Right lung (tissue), 2 donors: ENCODE measurements at regions not wholly inside any gene's neighbourhood (a gene's known extent, or its start where the extent isn't known, plus 50 kb on each side); places are given as distances from the start of the nearest gene placed in this dataset.

Source experiments
- DNase-seq, 2 donors: peaks; one replicate each; pipeline ENCODE4 v3.0.0-alpha.2; 2013

DNA sequence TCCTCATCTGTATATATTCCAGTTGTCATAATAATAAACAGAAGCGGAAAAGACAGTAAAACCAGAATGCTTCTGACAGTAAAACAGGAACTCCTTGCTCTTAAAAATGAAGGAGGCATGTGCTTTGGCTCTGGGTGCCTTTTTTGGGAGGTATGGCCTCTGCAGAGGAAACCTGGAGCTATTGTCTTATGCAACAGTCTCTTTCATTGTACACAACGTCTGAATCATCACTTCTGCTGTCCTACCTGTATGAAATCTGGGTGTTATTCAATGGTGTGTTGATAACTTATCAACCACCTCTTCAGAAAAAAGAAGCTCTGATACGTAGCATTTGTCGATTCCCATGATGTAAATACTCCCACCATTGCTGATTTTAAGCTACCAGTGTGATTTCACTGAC is 64.8 kb downstream of the CDCA7 start:
- DNase-seq: no peak

DNA sequence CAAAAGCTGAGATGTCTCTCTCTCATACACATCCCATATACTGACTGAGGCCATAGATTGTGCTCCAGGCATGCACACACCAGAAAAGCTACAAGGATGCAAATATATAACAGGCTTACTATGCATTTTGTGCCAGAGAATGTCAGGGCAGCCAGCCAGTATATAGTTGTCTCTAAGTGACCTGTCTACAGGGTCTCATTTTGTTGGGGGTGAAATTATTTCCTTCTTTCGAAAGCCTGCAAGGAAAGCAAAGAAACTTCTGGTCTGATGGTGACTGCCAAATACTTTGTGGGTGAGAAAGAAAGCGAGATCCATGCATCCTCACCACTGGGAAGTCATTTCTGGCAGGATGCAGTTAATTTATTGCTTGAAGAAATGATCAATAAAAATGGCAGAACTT is 70.2 kb downstream of the CDCA7 start:
- DNase-seq: peak in 1 of 2 donors; percentile 9

DNA sequence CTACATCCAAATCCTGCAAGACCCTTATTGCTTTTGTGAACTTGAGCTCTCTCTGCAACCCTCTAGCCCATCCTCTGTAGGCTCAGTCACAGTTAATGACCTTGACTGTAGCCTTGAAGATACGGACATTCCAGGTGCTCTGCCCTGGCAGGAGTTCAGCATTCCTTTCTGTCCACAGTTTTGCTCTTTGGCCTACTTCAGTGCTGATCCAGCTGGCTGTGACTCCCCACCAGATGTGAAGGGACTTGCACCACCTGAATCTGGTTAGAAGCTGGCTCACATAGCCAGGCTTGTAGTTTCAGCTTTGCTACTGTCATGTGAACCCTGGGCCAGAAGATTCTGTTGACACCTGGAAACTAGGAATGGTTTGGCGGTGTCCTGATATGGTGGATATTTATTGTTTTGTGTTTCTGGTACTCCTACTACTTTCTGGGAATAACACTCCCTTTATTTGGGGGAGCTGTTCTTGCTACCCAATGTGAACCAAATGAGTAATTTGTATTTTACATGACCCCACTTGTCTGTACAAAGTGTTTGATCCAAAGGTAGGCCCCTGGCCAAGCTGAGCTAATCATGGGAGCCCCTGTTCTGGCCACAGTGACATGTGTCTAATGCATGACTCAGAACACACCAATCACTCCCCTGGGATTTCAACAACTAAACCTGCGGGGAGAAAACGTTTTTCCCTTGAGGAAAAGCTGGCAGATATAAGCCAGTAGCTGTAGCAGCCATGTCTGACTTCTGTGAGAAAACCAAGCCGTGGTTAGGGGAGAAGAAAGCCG is 73.4 kb downstream of the CDCA7 start:
- DNase-seq: no peak

DNA sequence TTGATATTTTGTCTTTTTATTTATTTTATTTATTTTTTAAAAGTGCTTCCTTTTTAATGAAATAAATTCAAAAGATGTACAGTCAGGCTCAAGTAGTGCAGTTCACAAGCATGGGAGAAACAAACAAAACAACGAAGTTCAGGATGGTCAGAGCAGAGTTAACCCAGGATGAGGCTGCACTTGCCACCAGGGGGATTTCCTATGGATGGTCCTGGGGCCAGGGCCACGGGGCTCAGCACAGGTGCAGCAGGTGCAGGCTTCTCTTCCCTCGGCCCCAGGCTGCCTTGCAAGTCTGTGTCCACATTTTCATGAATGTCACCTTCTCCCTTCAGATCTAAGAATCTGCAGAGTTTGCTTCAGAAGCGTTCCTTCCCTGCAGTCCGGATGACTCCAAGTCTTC is 76.5 kb downstream of the CDCA7 start:
- DNase-seq: no peak

DNA sequence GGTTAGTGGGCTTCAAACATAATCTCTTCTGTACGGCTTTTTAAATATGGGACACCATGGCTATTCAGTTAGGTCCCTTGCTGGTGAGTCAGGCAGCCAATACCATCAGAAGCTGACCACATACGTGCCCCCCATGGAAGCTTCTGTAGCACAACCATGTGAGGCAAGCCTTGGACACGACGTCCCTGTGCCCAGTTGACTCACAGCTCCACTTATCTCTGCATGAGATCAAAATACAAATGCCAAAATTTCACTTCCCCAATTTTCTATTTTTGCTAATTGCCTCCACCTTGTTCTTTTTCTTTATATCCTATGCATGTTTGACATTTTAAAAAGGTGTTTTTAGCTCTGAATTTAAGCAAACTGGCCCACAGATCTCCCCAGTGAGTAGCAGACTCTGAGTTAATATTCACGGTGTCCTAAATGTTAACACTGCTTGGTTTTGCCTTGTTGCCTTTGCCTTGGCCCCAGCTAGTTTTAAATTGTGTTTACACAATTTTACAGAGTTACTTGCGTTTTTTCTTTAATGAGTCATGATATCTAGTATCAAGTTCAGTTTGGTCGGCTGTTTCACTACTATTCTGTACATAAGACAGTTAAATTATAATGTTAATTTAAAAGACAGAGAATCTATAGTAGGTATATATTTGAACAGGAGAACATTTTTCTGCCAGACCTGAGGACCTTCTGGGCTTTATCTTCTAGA is 77.5 kb downstream of the CDCA7 start:
- DNase-seq: no peak

DNA sequence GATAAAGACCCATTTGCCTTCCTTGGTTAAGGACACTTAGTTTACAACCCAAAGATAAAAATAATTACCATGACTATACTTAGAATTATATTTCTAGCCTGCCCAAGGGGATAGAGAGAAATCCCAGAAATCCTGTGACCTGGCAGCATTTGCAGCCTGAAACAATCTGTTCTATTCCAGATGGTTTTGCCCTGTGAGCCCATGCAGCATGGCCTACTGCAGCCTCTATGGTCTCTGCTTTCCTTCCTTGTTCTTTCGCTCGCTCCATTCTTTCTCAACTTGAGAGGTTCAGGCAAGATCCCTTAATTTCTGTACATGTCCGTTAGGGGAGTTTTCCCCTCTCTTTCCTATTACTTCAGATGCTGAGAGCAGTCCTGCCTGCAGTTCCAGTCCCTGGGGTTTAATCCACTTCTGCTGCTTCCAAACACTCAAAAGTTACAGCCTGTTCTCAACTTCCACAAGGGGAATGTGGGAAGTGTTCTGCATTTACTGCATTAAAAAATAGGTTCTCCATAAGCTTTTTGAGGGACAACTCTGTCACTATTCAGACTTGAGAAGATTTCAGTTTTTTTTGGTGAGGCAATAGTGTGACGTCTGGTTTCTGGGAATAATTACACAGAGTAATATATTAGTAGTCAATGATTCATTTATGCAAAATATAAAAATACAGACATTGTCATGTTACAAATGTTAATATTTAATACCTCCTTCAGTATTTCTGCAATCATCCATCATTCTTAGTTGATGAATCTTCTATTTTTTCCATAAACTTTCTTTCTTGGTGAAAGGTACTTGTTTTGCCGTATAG is 80.3 kb downstream of the CDCA7 start:
- DNase-seq: no peak

DNA sequence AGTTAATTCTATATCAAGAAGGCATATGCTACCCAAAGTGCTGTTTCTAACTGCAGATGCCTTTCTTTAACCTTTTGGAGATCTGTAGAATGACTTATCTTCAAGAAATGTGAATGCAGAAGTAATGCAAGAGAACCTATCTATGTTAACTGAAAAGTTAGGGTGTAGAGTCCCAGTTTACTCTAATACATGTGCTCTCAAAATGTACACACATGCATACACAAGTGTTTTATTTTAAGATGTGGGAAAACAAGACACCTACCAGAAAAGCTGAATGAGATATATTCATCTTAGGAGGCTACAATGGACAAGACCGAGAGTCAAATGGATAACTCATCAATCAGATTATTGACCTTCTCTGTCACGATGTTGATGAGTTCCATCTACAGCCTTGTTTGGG is 80.9 kb downstream of the CDCA7 start:
- no peak for DNase-seq

DNA sequence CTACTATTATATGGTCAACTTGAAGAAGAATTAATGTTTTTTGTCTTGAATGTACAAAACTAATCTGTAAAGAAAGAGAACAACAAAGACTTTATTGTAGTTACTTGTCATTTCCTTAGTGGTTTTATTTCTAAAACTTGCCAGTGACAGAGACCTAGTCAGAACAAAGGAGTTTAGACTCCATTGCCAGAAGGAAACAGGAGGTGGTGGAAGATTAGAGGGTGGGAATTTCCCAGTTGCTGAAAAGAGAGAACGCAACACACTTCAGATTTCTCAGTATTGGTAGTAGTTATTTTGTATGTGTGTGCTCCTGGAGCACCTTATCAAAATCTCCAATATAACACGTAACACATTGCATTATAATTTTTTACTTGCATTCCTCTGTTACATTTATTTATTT is 81.4 kb downstream of the CDCA7 start:
- DNase-seq: no peak

DNA sequence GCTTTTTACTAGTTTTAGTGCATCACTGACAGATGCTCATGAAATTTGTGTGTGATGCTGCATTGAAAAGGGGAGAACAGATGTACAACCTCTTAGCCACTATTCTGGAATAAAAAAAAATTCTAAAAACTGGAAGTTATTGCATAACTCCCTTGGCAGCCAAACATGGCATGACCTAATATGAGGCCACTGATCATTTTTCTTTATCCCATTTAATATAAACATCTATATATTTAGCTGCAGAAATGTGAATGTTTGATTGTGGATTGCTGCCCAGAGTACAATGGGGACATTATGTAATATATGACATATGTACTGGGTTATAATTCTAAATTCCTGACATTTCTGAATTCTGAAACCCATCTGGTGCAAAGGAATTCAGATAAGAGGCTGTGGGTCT is 86.5 kb downstream of the CDCA7 start:
- peak; percentile 47 to 55 for DNase-seq

DNA sequence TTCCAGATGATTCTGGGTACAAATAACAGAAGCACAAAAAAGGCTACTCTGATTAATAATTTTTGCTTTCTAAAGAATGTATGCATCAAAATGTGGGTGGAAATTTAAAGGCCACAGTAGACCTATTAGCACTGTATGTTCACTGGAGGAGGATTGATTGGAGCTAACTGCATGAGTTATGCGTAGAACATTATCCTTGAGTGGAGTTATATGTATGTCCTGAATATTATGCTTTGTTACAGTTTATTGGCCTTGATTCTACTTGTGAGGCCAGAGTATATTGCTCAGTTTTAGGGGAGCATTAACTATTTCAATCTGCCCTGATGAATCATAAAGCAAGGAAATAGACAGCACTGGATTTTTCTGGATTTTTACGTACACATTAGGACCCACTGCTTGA is 87.9 kb downstream of the CDCA7 start:
- DNase-seq: no peak

DNA sequence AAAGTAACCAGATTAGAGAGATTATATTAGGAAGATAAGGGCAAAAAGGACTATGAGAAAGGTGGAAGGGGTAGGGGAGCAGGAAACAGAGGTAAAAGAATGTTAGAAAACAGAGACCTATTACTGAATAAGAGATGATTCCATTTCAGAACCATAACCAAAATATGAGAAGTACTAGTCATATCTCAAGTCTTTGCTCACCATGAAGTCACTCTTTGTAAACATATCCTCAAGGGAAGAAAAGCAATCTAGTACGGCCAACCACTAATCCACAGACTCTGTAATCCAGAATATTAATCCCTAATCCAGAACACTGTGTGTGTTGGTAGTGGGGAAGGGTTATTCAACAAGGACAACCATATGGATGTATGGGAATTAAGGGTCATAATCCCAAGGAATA is 92.0 kb downstream of the CDCA7 start:
- no peak for DNase-seq

DNA sequence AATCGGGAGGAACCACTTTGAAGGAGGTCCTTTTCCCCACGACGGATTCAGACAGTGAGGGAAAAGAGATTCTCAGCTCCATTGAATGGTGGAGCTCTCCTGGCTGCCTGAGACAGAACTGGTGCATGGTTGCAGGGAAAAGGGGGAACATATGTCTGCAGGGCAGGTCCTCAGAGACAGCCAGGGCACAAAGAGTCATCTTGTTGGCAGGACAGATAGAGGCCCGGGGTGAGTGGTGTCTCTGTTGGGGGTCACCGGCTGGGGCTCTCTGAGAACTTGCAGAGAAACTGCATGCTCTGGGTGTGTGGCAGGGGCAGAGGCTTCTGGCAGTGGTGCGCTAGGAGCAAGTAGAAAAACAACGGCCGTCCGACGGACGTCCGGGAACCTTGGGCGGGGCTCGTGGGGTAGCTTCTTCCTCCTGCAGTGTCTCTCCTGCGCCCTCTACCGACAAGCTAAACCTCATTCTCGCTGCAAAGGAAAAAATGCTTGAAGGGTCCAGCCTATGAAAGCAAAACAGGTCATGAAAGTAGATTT is 94.3 kb downstream of the CDCA7 start:
- DNase-seq: peak; percentile 40 to 63

DNA sequence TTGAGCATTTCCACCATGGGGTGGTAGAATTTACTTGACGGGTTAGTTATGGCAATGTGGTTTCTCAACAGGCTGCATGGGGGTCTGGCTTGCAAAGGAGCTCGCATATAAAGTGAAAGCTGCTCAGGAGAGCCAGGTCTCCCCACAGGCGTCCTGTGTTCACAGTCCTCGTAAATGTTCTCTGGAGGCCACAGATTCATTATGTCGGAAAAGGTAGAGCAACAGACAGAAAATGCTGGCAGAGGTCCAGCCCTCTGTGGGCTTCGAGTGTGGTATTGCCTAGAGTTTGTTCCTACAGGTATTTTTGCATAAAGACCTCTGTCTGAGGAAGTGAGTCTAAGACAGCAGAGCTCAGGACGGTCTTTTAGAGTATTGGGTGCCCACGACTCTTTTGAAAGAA is 96.4 kb downstream of the CDCA7 start:
- no peak for DNase-seq

DNA sequence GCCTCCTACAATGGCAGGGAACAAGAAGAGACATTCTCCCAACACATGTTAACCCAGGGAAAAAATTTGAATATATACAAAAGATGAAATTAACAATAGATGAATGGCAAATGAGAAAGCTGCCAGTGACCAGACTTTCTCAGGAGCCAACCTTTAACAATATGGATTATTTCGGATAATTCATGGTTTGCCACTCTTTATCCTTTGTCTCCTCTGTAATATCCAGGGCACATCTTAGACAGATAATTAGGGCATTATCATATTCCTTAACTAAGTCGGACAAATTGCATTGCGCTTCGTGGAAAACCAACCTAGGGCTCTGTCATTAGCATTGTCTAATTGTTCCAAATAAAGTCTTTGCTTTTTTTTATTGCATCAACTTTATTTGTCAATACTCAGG is 97.3 kb downstream of the CDCA7 start:
- no peak for DNase-seq

DNA sequence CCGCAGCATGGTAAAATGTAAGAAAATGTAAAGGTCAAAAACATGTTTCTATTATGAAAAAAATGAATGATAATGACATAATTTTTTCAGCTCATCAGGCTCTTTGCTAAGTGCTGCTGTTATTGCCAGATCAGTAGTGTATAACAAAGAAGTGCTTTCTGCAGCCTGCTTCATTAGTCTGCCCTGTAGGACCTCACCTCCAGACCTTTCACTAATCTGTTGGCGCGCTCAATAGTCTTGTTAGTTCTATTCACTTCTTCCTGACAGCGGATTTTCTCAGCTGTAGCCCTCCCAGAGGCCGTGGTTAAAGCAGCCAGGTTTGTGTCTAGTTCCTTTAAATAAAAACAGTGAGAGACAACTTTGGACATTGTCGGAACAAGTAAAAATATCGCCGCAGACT is 97.7 kb downstream of the CDCA7 start:
- no peak for DNase-seq

DNA sequence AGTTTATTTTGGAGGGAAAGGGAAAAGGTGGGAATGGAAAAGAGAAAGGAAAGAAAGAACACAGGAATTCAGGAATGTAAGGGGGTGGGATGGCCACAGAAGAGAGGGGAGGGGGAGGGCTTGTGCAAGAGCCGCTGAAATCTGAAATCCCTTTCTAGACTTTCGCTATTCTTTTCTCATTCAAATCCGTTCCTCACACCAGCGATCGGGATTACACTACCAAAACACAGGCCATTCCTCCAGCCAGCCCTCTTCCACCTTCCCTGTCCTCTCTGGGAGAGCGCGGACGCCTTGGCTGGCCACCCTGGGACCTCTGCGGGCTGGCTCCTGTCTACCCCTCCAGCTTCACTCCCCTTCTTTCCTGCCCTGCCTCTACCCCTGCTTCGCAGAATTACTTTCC is 102.3 kb downstream of the CDCA7 start:
- DNase-seq: no peak

DNA sequence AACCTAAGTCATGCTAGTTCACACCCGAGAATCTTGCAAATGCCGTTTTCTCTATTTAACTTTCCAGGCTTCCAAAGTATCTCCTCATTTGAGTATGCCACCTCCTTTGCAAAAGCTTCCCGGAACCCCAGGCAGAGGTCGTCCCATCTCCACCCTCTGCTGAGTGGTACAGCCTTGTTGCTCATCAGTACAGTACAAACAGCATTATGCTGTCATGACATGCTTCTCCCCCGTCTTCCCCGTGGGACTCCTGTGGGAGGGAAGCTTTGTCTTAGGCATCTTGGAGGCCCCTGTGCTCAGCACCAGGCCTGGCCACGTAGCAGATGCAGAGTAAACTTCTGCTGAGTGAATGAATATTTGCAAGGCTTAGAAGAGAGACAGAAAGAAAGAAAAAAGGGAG is 102.7 kb downstream of the CDCA7 start:
- no peak for DNase-seq

DNA sequence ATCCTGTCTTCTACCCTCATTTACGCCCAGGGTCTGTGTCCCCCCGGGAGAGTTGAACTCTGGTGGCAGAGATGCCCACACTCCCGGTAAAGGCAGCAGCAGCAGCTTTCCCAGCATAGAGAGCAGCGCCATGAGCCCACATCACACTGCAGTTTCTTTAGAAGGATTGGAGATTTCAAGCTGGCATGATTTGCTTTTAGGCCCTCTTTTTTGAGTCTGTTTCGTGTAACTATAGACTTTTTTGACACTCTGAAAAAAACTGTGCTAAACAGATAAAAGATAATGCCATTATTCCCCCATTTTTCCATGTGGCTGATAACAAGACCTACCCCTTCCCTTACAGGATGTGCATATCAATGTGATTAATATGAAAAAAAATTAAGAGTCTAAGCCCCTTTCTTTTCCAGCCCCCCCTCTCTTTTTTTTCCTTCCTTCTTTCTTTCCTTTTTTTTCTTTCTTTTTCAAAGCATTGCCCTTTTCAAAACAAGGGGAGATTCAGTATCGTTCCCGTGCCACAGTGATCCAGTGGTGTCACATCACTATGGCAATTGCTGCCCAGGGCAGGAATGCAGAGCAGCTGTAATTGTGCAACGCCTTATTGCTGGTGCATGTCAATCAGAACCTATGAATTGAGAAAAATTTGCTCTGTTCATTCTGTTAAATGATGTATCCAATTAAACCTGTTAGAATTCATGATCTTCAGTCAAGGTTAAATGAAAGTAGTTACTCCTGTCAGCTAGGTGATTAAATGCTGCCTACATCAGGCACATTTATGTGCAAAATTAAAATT is 104.5 kb downstream of the CDCA7 start:
- no peak for DNase-seq

DNA sequence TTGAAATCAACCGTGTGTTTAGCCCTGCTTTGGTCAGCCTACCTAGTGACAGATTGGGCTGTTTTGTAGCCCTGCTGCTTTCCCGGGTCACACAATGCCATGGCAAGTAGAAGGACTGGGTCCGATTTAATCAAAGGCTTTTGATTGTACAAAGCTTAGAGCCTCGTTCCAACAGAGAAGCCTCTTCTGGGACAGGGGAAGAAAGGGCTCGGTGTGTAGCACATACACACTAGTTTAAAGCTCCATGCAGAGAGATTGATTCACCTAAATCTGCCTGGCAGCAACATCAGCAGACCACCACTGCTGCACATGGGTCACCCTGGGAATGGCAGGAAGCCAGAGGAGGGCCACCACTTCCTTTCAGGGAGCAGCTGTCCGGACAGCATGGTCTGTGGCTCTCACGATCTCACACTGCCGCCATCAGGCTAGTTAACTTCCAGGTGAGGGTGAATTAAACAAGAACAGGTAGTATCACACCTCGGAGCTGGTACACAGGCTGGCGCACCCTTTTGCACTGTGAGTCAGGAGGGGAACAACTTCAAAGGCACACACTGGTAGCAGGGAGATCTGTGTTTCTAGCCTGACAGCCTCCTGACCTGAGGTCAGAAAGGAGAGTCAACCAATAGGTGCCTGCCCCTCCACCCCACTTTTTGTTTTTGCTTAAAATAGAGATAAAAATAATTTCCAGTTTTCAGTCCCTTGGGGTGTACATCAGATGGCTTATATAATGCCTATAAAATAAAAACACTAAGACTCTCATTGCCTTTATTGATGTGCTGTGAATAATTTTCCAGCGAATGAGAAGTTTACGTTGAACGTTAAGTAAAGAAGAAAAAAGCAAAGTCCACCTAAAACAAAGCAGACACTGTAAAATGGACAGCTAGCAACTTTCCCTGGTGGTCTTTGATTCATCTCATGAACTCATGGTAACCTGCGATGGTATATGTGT is 108.5 kb downstream of the CDCA7 start:
- no peak for DNase-seq

DNA sequence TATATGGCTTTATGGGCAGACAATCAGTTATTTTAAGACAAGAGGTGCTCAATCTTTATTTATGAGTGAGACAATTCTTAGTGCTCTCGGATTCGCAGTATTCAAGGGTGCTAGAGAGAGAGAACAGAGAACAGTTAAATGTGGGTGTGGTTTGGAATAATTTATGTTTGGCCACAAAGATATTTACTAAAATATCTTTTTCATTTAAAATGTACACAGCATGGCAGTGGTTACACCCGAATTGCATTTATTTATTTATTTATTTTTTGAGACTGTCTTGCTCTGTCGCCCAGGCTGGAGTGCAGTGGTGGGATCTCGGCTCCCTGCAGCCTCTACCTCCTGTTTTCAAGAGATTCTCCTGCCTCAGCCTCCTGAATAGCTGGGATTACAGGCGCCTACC is 109.2 kb downstream of the CDCA7 start:
- DNase-seq: no peak

DNA sequence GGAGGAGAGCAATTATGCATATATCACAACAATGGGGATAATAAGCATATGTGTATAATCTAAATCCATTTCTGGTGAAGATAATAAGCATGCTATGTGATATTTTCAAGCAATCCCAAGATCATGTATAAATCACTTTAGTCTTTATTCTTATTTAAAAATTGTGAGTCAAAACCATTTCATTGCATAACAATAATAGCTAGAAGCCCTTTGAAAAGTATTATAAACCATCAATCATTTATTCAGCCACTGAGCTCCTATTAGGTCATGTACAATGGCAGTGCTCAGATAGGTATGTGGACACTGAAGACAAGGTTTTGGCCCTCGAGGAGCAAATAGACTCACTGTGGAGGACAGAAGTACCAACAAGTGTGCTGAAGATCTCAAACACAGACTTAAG is 113.1 kb downstream of the CDCA7 start:
- no peak for DNase-seq
